Suprapubic skin (tissue), 4 donors: ENCODE measurements at regions not wholly inside any gene's neighbourhood (a gene's known extent, or its start where the extent isn't known, plus 50 kb on each side); places are given as distances from the start of the nearest gene placed in this dataset.

Experiments
- EP300 ChIP-seq: sonication (generic); formaldehyde crosslinking; IDR thresholded peaks from one replicate; pipeline ENCODE4 v1.6.1; 2017; ENCODE audit warnings: antibody characterized with exemption
- POLR2A ChIP-seq, 2 donors: fragments of 450-650 bp; IDR thresholded peaks; one replicate each; pipeline ENCODE4 v1.6.1; 2017; ENCODE audit warnings: antibody characterized with exemption in 2 of 2, mild to moderate bottlenecking in 2 of 2, moderate library complexity in 2 of 2
- POLR2AphosphoS5 ChIP-seq, 3 donors: sonication (generic); formaldehyde crosslinking; IDR thresholded peaks; one replicate each; pipeline ENCODE4 v1.6.1; 2017; ENCODE audit warnings: antibody characterized with exemption in 3 of 3

- TF ChIP-seq POLR2A (IDR thresholded peaks at IDR 0.05) (no peak), EP300 (no peak), POLR2AphosphoS5 (IDR thresholded peaks at IDR 0.05) (no peak)
Measured at GRCh38 chr9:104227108-104227507, 133.0 kb downstream of the SMC2 start.
